ENCODE measurements at regions not wholly inside any gene's neighbourhood (a gene's known extent, or its start where the extent isn't known, plus 50 kb on each side); places are given as distances from the start of the nearest gene placed in this dataset.
"Not testable (repeated sequence)": the region's sequence is repeated elsewhere in the genome, so short reads cannot be mapped to it uniquely, and the experiment has no call there.

- no peak for DNase-seq (ENCODE audit: low spot score)
- FAIRE-seq, result no peak
Observed at GRCh38 chr3:187850258-187850921, 105.1 kb upstream of the BCL6 start.

GRCh38 chr3:187852842-187853730 is 107.8 kb upstream of the BCL6 start:
- FAIRE-seq (peak; percentile 64), DNase-seq (ENCODE audit: low spot score) (peak; percentile 68)

DNA sequence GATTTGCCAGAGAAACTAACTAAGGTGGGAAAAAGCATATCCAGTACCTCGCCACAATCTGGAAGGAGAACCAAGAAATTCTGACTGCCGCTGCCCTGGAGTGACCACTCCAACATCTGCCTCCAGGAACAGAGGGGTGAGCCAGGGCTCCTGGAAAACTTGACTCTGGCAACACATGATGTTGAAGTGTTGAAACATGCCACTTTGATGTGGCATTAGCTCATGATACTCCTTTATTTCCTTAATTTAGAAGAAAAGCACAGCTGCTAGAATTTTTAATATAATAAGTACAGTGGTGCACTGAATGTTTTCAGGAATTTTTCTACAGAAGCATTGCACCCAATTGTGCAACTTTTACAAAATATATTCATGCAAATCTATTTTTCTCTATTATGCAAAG is 109.9 kb upstream of the BCL6 start:
- DNase-seq (ENCODE audit: low spot score) (no peak), FAIRE-seq (no peak)

GRCh38 chr3:187856555-187856954 is 111.3 kb upstream of the BCL6 start:
- DNase-seq (ENCODE audit: low spot score) (no peak), FAIRE-seq (no peak)

GRCh38 chr3:187858041-187858440 is 112.8 kb upstream of the BCL6 start:
- no peak for FAIRE-seq

GRCh38 chr3:187858711-187859110 is 113.4 kb upstream of the BCL6 start:
- DNase-seq (ENCODE audit: low spot score) (no peak), FAIRE-seq (no peak)

More at GRCh38 chr3:187858041-187858440, 112.8 kb upstream of the BCL6 start:
- DNase-seq (ENCODE audit: low spot score), result no peak

DNA sequence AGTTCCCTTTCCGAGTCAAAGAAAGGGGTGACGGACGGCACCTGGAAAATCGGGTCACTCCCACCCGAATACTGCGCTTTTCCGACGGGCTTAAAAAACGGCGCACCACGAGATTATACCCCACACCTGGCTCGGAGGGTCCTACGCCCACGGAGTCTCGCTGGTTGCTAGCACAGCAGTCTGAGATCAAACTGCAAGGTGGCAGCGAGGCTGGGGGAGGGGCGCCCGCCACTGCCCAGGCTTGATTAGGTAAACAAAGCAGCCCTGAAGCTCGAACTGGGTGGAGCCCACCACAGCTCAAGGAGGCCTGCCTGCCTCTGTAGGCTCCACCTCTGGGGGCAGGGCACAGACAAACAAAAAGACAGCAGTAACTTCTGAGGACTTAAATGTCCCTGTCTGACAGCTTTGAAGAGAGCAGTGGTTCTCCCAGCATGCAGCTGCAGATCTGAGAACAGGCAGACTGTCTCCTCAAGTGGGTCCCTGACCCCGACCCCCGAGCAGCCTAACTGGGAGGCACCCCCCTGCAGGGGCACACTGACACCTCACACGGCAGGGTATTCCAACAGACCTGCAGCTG is 117.5 kb upstream of the BCL6 start:
- not testable (repeated sequence) for FAIRE-seq; DNase-seq (ENCODE audit: low spot score)

DNA sequence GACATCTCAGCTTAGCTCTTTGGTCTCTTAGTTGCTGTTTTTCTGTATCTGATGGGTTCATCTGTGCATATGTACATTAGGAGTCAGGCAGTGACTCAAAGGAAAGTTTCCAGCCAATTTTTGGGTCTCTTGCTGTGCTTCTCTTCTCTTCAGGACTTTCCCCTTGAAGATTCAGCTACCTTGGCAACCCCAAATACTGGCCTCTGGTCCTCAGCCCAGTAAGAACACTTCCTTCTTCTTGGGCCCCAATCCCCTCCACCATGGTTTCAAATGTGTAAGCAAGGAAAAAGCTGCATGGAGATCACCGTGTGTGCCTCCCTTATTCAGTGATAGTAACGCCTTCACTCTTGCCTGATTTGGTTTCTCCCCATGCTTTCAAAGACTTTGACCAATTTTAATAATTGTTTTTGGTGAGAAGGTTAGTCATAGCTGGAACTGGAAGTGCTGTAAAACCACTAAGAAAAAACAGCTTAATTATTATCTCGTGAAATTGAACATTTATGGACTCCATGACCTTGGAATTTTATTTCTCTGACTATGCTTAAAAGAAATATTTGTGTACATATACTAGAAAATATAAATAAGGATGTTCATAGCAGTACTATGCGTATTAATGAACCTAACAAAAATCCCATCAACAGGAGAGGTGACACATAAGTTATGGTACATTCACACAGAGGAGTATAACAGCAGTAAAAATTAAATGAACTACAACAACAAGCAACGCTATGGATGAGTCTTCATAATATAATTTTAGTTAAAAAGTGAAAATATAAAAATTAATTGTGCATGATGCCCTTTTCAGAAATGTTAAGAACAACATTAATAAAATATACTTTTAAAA is 125.3 kb upstream of the BCL6 start:
- DNase-seq (ENCODE audit: low spot score) (no peak), FAIRE-seq (peak; percentile 93)

GRCh38 chr3:187871204-187871591 is 125.9 kb upstream of the BCL6 start:
- FAIRE-seq (no peak), DNase-seq (ENCODE audit: low spot score) (no peak)

DNA sequence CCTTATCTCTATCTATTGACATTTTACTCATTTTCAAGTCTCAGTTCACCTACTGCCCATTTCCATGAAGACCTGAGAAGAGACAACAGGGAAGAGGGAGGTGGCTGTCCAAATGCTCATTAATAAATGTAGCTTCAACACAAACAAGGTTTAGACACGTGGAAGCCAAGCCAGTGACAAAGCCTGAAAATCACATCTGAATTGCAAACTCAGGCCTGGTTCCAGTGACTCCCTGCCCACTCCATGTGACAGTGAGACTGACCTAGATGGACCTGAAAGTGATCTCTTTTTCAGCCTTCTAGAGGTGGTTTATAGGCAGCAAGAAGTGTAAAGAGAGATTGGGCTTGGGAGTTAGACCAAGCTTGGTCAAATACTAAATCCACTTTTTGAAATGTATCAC is 126.6 kb upstream of the BCL6 start:
- DNase-seq (ENCODE audit: low spot score) (no peak), FAIRE-seq (no peak)

- FAIRE-seq, result no peak
- DNase-seq (ENCODE audit: low spot score), result no peak
Observed at GRCh38 chr3:187873843-187874242, 128.6 kb upstream of the BCL6 start.

- no peak for DNase-seq (ENCODE audit: low spot score)
- FAIRE-seq, result no peak
Observed at GRCh38 chr3:187875863-187876262, 130.6 kb upstream of the BCL6 start.

- FAIRE-seq (no peak), DNase-seq (ENCODE audit: low spot score) (no peak)
Observed at GRCh38 chr3:187878772-187879518, 133.7 kb upstream of the BCL6 start.

GRCh38 chr3:187880441-187880840 is 135.2 kb upstream of the BCL6 start:
- no peak for DNase-seq (ENCODE audit: low spot score)

DNA sequence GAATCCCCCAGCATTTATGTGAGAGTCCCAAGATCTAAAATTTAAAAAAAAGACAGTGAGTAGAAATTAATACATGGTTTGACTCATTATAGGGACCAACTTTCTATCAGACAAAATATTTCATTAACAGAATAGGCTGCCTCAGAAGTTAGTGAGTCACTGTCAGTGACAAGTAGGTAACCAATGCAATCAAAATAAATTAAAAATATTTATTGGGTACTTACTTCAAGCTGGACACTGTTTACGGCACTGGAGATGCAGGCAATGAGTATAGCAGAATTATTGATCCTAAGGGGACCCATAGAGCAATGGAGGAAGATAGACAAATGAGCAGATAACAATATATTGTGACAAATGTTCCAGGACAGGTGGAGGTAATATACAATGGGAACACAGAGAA is 135.6 kb upstream of the BCL6 start:
- DNase-seq (ENCODE audit: low spot score), result no peak
- no peak for FAIRE-seq

More at GRCh38 chr3:187880441-187880840, 135.2 kb upstream of the BCL6 start:
- no peak for FAIRE-seq

- DNase-seq (ENCODE audit: low spot score), result no peak
- no peak for FAIRE-seq
Observed at GRCh38 chr3:187888701-187889100, 143.4 kb upstream of the BCL6 start.

GRCh38 chr3:187889106-187889505 is 143.8 kb upstream of the BCL6 start:
- FAIRE-seq, result no peak
- DNase-seq (ENCODE audit: low spot score), result no peak

GRCh38 chr3:187889601-187890404 is 144.5 kb upstream of the BCL6 start:
- FAIRE-seq (no peak), DNase-seq (ENCODE audit: low spot score) (no peak)

GRCh38 chr3:187890405-187890752 is 145.1 kb upstream of the BCL6 start:
- DNase-seq (ENCODE audit: low spot score); FAIRE-seq: not testable (repeated sequence)

- no peak for FAIRE-seq
- no peak for DNase-seq (ENCODE audit: low spot score)
Observed at GRCh38 chr3:187896646-187897045, 151.4 kb upstream of the BCL6 start.
